Endothelial cell of umbilical vein (primary cell): ENCODE measurements at regions not wholly inside any gene's neighbourhood (a gene's known extent, or its start where the extent isn't known, plus 50 kb on each side); places are given as distances from the start of the nearest gene placed in this dataset.

ENCODE experiments used
- BruUV-seq: library from RNA; stranded (reverse); fragments of 400-500 nt; replicated peaks from 2 replicates; lab custom pipeline; 2021; lab: Mats Ljungman, UMichigan
- CTCF ChIA-PET: fragments of 300-600, 350-600 bp; sonication (Branson Sonifier 250); formaldehyde crosslinking; loops from one replicate; lab custom pipeline; 2021; ENCODE audit warnings: antibody characterized with exemption, inconsistent platforms; lab: Charles Lee
- POLR2A ChIA-PET: fragments of 300-600, 350-600 bp; sonication (Branson Sonifier 250); formaldehyde crosslinking; loops from one replicate; lab custom pipeline; 2021; ENCODE audit warnings: antibody characterized with exemption, inconsistent platforms; lab: Charles Lee
- DNase-seq: peaks from one replicate; pipeline ENCODE4 v3.0.0-alpha.2; 2011; ENCODE audit warnings: low read depth, low spot score
- FAIRE-seq: peaks from 2 replicates; lab custom pipeline; 2011; peaks lifted over from hg19 to GRCh38; lab: Jason Lieb, UNC
- H2AFZ ChIP-seq: 2 replicates; pipeline ENCODE4 v1.6.0; 2012; ENCODE audit warnings: low read depth, low read length, control low read depth, inconsistent platforms
- H3K27ac ChIP-seq: 2 replicates; pipeline ENCODE4 v1.5.1; 2011; ENCODE audit warnings: low read depth, mild to moderate bottlenecking, control low read depth, low read length, moderate library complexity; ENCODE audit not compliant: insufficient read depth
- H3K27me3 ChIP-seq, 2 experiments: 2 replicates each; pipeline versions ENCODE4 v1.6.0 to v1.6.1; 2011; ENCODE audit warnings: low read length in 2 of 2, mixed read lengths in 1 of 2; ENCODE audit not compliant: control insufficient read depth in 2 of 2, insufficient read depth in 2 of 2
- H3K36me3 ChIP-seq, 2 experiments: 2 replicates in 1 of 2; 3 replicates in 1 of 2; pipeline ENCODE4 v1.5.1; 2011; ENCODE audit warnings: low read length in 2 of 2, mild to moderate bottlenecking in 1 of 2, moderate library complexity in 1 of 2; ENCODE audit not compliant: control insufficient read depth in 2 of 2, insufficient read depth in 2 of 2; ENCODE audit errors: extremely low read depth in 1 of 2
- H3K4me1 ChIP-seq: 3 replicates; pipeline ENCODE4 v1.5.1; 2011; ENCODE audit warnings: mild to moderate bottlenecking, low read length; ENCODE audit not compliant: control insufficient read depth, insufficient read depth; ENCODE audit errors: extremely low read depth
- H3K4me2 ChIP-seq: 2 replicates; pipeline ENCODE4 v1.6.1; 2011; ENCODE audit warnings: low read length, control low read depth, mixed read lengths; ENCODE audit not compliant: insufficient read depth
- H3K4me3 ChIP-seq, 3 experiments: fragments of 200-600 bp in 1 of 3; sonication (generic), shearing (Covaris generic) in 1 of 3; replicated peaks in 1 of 3; 2 replicates each; pipeline ENCODE4 v1.5.1; 2011 to 2016; ENCODE audit warnings: control low read depth in 3 of 3, low read length in 3 of 3, mild to moderate bottlenecking in 2 of 3, inconsistent platforms in 1 of 3, low read depth in 1 of 3, moderate library complexity in 1 of 3; ENCODE audit not compliant: insufficient read depth in 1 of 3
- H3K79me2 ChIP-seq: 2 replicates; pipeline ENCODE4 v1.6.0; 2012; ENCODE audit warnings: low read length, inconsistent platforms; ENCODE audit not compliant: control insufficient read depth, insufficient read depth
- H3K9ac ChIP-seq: replicated peaks from 2 replicates; pipeline ENCODE3; 2011; ENCODE audit warnings: low read length, control low read depth; ENCODE audit not compliant: insufficient read depth; ENCODE audit errors: extremely low read depth
- H3K9me1 ChIP-seq: replicated peaks from 3 replicates; pipeline ENCODE4 v1.6.0; 2011; ENCODE audit warnings: mild to moderate bottlenecking, low read length; ENCODE audit not compliant: control insufficient read depth, insufficient read depth; ENCODE audit errors: extremely low read depth
- H3K9me3 ChIP-seq: replicated peaks from 2 replicates; pipeline ENCODE4 v1.5.1; 2012; ENCODE audit warnings: low read length, inconsistent platforms; ENCODE audit not compliant: control insufficient read depth, insufficient read depth
- H4K20me1 ChIP-seq: replicated peaks from 2 replicates; pipeline ENCODE3; 2011; ENCODE audit warnings: mild to moderate bottlenecking, low read length; ENCODE audit not compliant: control insufficient read depth, insufficient read depth; ENCODE audit errors: extremely low read depth
- EZH2 ChIP-seq: IDR thresholded peaks from 2 replicates; pipeline ENCODE4 v1.6.1; 2012; ENCODE audit warnings: borderline replicate concordance, low read depth, mild to moderate bottlenecking, moderate library complexity, low read length, inconsistent platforms; ENCODE audit not compliant: severe bottlenecking
- GATA2 ChIP-seq: IDR thresholded peaks from 2 replicates; pipeline ENCODE4 v1.7.0; 2011; ENCODE audit warnings: low read depth, mild to moderate bottlenecking, moderate library complexity, mixed read lengths, low read length; ENCODE audit not compliant: insufficient read length, insufficient read depth
- POLR2A ChIP-seq: IDR thresholded peaks from 2 replicates; pipeline ENCODE4 v1.6.1; 2012; ENCODE audit warnings: low read depth, mild to moderate bottlenecking, control low read depth, low read length
- POLR2AphosphoS5 ChIP-seq: IDR thresholded peaks from 2 replicates; pipeline ENCODE4 v1.6.1; 2012; ENCODE audit warnings: low read depth, mild to moderate bottlenecking, control low read depth, low read length, moderate library complexity; ENCODE audit not compliant: insufficient read depth
- dilution Hi-C: fragments of 300-500 bp; cut with MboI; formaldehyde crosslinking; loops from one replicate; pipeline ENCODE4 v1.15.0; 2019; ENCODE audit warnings: low sequenced_read_pairs; ENCODE audit not compliant: extremely low pct_ligation_motif_present
- intact Hi-C: fragments of 100-400 bp; cut with micrococcal nuclease; formaldehyde crosslinking; loops from one replicate; pipeline ENCODE4 v1.10.0; 2022
- TF ChIP-seq, protein P1 (sequence below), 2 donors: IDR thresholded peaks; 1 replicate in 1 of 2; 2 replicates in 1 of 2; pipeline ENCODE4 v1.5.1; 2011; ENCODE audit warnings: low read length in 2 of 2, mild to moderate bottlenecking in 2 of 2, moderate library complexity in 2 of 2, control low read depth in 1 of 2, inconsistent platforms in 1 of 2, low read depth in 1 of 2; ENCODE audit not compliant: insufficient read depth in 1 of 2; ENCODE audit errors: extremely low read depth in 1 of 2

DNA sequence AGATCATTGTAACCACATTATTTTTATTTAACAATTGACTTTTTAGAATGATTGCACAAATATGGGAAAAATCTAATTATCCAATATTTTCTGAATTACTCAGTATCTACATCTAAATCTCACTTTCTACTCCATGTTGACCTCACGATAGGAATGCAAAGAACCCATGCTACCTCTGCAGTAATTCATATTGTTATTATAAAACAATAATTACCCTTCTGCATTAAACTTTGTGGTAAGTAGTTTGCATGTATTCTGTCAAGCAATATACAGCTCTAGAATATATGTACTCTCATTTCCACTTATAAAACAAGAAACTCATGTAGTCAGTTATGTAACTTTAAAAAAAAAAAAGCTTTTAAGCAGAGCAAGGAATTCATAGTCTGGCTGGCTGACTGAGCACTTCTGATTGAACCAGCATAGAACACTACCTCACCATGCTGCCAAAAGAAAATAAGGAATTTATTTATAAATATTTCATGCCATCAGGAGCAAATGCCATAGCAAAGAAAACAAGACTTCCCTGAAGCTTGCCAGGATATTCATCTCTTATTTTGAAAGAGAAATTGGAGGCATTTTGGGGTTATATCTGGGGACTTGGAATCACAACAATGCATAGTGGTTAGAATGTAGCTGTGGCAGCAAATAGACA is 895.7 kb downstream of the XPNPEP1 start:
- POLR2A ChIA-PET, result no interaction called here
- no peak for FAIRE-seq

DNA sequence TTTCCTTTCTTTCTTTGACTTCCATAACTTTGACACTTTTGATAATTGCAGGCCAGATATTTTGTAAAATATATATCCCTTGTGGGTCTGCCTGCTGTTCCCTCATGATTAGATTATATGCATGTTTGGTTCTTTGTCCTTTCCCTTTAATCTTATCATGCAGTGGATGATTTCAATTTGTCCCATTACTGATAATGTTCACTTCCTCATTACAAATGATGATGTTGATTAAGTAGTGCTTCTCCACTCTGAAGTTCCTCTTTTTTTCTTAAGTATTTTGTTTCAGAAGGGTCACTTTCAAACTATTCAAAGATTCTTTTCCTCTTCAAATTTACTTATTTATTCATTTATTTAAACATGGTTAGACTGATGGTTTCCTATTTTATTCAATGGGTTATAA is 898.1 kb downstream of the XPNPEP1 start:
- H4K20me1 ChIP-seq, result no peaks in the 10 kb centered on the region
- no peaks in the 10 kb centered on the region for H3K9me1 ChIP-seq
- intact Hi-C loops (no loop called here), dilution Hi-C loops (no loop called here)
- POLR2A ChIA-PET, result no interaction called here
- no peak for FAIRE-seq
- H3K9me3 ChIP-seq, result no peaks in the 10 kb centered on the region
- TF ChIP-seq EZH2, result no peak
- no peaks in the 10 kb centered on the region for H3K4me1 ChIP-seq
- DNase-seq, result no peak
- BruUV-seq, result no TSS peak
- no peaks in the 10 kb centered on the region for H3K27me3 ChIP-seq
- H3K27ac ChIP-seq, result no peak overlapping the region
- no peak overlapping the region for H3K4me2 ChIP-seq
- no peaks in the 10 kb centered on the region for H3K36me3 ChIP-seq
- no peak overlapping the region for H2AFZ ChIP-seq
- H3K79me2 ChIP-seq, result no peaks in the 10 kb centered on the region
- H3K9ac ChIP-seq, result no peak overlapping the region
- CTCF ChIA-PET, result no interaction called here
- no peak overlapping the region for H3K4me3 ChIP-seq

More for the DNA sequence above, 895.7 kb downstream of the XPNPEP1 start:
- no peak for DNase-seq
- peaks cover 2% of the 10 kb centered on the region for H3K9me3 ChIP-seq
- H3K27ac ChIP-seq, result no peak overlapping the region
- TF ChIP-seq GATA2 (no peak), POLR2AphosphoS5 (no peak), EZH2 (no peak), POLR2A (no peak)
- TF ChIP-seq, protein P1, sequence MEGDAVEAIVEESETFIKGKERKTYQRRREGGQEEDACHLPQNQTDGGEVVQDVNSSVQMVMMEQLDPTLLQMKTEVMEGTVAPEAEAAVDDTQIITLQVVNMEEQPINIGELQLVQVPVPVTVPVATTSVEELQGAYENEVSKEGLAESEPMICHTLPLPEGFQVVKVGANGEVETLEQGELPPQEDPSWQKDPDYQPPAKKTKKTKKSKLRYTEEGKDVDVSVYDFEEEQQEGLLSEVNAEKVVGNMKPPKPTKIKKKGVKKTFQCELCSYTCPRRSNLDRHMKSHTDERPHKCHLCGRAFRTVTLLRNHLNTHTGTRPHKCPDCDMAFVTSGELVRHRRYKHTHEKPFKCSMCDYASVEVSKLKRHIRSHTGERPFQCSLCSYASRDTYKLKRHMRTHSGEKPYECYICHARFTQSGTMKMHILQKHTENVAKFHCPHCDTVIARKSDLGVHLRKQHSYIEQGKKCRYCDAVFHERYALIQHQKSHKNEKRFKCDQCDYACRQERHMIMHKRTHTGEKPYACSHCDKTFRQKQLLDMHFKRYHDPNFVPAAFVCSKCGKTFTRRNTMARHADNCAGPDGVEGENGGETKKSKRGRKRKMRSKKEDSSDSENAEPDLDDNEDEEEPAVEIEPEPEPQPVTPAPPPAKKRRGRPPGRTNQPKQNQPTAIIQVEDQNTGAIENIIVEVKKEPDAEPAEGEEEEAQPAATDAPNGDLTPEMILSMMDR (IDR thresholded peaks at IDR 0.05; ENCODE audit: extremely low read depth in 1 of 2, insufficient read depth in 1 of 2, low read depth in 1 of 2, low read length in 2 of 2), result no peak
- no peak overlapping the region for H2AFZ ChIP-seq
- H3K4me2 ChIP-seq, result no peak overlapping the region
- H3K9ac ChIP-seq, result no peak overlapping the region
- no TSS peak for BruUV-seq
- H3K27me3 ChIP-seq, result no peaks in the 10 kb centered on the region
- intact Hi-C loops (no loop called here), dilution Hi-C loops (no loop called here)
- no peaks in the 10 kb centered on the region for H3K36me3 ChIP-seq
- no peaks in the 10 kb centered on the region for H3K4me1 ChIP-seq
- H4K20me1 ChIP-seq, result no peaks in the 10 kb centered on the region
- CTCF ChIA-PET, result no interaction called here
- no peaks in the 10 kb centered on the region for H3K79me2 ChIP-seq
- H3K9me1 ChIP-seq, result no peaks in the 10 kb centered on the region
- no peak overlapping the region for H3K4me3 ChIP-seq
